Endothelial cell of hepatic sinusoid (primary cell): ENCODE measurements at regions not wholly inside any gene's neighbourhood (a gene's known extent, or its start where the extent isn't known, plus 50 kb on each side); places are given as distances from the start of the nearest gene placed in this dataset.
"Not testable (repeated sequence)": the region's sequence is repeated elsewhere in the genome, so short reads cannot be mapped to it uniquely, and the experiment has no call there.

Source experiments
- in situ Hi-C: cut with HindIII; loops from 2 replicates; pipeline ENCODE4 v1.10.0; 2017; ENCODE audit warnings: low sequenced_read_pairs

- in situ Hi-C loops = no loop called here
Measured at GRCh38 chr4:29908276-29908675, 811.9 kb upstream of the PCDH7 start.

- in situ Hi-C loops = no loop called here
Measured at GRCh38 chr4:29927895-29928294, 792.3 kb upstream of the PCDH7 start.

- in situ Hi-C loops = no loop called here
Measured at GRCh38 chr4:29948451-29948850, 771.7 kb upstream of the PCDH7 start.

- in situ Hi-C loops = no loop called here
Measured at GRCh38 chr4:29948858-29949257, 771.3 kb upstream of the PCDH7 start.

GRCh38 chr4:29966386-29966785 is 753.8 kb upstream of the PCDH7 start:
- in situ Hi-C loops = no loop called here

GRCh38 chr4:29970626-29971025 is 749.5 kb upstream of the PCDH7 start:
- in situ Hi-C loops = no loop called here

- in situ Hi-C loops = no loop called here
Measured at GRCh38 chr4:29972121-29972520, 748.0 kb upstream of the PCDH7 start.

- in situ Hi-C loops = no loop called here
Measured at GRCh38 chr4:29983890-29984289, 736.3 kb upstream of the PCDH7 start.

- in situ Hi-C loops = loop anchor here (10.0 kb wide), 1 partner anchor 73 kb away; no protein-coding TSS in a partner anchor
Measured at GRCh38 chr4:30001628-30002027, 718.5 kb upstream of the PCDH7 start.

GRCh38 chr4:30002341-30002740 is 717.8 kb upstream of the PCDH7 start:
- in situ Hi-C loops = loop anchor here (10.0 kb wide), 1 partner anchor 72 kb away; no protein-coding TSS in a partner anchor

- in situ Hi-C loops = loop anchor here (10.0 kb wide), 1 partner anchor 69 kb away; no protein-coding TSS in a partner anchor
Measured at GRCh38 chr4:30005995-30006394, 714.2 kb upstream of the PCDH7 start.

GRCh38 chr4:30024526-30024925 is 695.6 kb upstream of the PCDH7 start:
- in situ Hi-C loops = no loop called here

GRCh38 chr4:30028826-30029225 is 691.3 kb upstream of the PCDH7 start:
- in situ Hi-C loops = no loop called here

GRCh38 chr4:30056016-30056766 is 664.0 kb upstream of the PCDH7 start:
- in situ Hi-C loops = no loop called here

- in situ Hi-C loops = no loop called here
Measured at GRCh38 chr4:30068234-30068633, 651.9 kb upstream of the PCDH7 start.

- in situ Hi-C loops = loop anchor here (10.0 kb wide), 1 partner anchor 68 kb away; no protein-coding TSS in a partner anchor
Measured at GRCh38 chr4:30073011-30073710, 647.0 kb upstream of the PCDH7 start.

- in situ Hi-C loops = not testable (repeated sequence)
Measured at GRCh38 chr4:30092420-30093128, 627.6 kb upstream of the PCDH7 start.

GRCh38 chr4:30094887-30095286 is 625.3 kb upstream of the PCDH7 start:
- in situ Hi-C loops = no loop called here

GRCh38 chr4:30103455-30103854 is 616.7 kb upstream of the PCDH7 start:
- in situ Hi-C loops = no loop called here

- in situ Hi-C loops = no loop called here
Measured at GRCh38 chr4:30116401-30116800, 603.8 kb upstream of the PCDH7 start.

- in situ Hi-C loops = no loop called here
Measured at GRCh38 chr4:30117433-30117832, 602.7 kb upstream of the PCDH7 start.
